GM19240 (cell line): ENCODE measurements at regions not wholly inside any gene's neighbourhood (a gene's known extent, or its start where the extent isn't known, plus 50 kb on each side); places are given as distances from the start of the nearest gene placed in this dataset.

Source experiments
- DNase-seq: peaks from one replicate; pipeline ENCODE4 v3.0.0; 2011; ENCODE audit warnings: low spot score; ENCODE audit not compliant: insufficient read length

DNA sequence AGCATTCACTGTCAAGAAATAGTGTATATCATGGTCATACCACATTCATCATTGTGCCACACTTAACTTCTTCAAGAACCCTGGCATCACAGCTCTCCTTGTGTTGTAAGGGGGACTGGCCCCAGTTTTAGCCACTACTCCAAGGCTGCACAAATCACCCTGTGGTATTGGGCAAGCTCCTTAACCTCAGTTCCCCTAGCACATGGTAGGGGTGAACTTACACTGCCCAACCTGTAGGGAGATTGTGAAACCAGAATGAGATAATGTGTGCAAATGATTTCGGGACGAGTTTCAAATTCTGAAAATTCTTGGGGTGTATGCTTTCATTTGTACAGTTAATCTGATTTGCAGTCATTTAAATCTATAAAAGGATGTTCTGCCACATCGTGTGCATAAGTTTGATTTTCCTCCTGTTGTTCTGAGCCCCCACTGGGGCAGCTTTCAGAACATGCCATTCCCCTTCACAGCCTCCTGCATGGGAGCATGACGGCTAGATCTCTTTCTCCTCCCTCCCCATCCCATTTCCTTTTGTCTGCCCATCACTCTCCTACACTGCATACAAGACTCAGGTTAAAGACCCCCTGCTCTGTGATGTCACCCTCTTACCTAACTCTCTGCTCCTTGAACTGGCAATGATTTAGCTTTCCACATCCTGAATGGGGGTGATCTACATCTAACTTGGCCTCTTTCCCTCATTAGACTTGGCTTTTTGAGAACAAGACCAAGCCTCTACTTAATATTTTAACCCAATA, 290.3 kb downstream of the CHRM3 start:
- DNase-seq = no peak

GRCh38 chr1:239677362-239677761, 291.0 kb downstream of the CHRM3 start:
- no peak for DNase-seq

DNA sequence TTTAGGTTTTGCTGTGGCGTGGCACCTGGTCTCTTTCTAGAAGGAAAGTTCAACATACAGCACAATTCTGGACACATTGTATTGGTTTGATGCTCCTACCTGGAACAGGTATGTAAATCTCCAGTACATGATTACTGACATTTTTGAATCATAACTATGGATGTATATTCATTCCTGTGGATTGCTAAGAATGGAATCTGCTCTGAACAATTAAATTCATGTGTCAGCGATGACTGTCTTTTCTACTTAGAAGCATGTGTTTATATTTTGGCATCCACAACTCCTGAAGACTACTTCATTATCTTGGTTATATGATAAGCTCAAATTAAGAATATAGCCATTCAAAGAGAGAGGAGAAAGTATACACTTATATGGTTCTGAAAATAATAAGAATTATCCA, 291.8 kb downstream of the CHRM3 start:
- DNase-seq = no peak

DNA sequence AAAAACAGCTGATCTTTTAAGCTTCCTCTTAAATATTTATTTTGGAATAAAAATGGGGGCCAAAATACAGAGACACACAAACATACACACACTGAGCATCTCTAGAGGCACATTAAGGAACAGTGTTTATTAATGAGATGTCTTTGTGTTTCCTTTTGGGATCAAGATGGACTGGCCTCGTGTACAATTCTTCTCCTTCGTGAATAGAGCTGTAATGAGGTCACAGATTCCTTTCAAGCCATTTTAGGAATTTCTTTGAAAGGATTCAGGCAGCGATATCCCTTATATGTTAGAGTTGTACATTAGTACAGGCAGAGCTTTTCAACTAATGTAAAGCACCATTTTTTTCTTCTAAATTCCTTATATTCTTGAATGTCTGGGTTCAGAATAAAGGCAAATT, 295.7 kb downstream of the CHRM3 start:
- DNase-seq = no peak

DNA sequence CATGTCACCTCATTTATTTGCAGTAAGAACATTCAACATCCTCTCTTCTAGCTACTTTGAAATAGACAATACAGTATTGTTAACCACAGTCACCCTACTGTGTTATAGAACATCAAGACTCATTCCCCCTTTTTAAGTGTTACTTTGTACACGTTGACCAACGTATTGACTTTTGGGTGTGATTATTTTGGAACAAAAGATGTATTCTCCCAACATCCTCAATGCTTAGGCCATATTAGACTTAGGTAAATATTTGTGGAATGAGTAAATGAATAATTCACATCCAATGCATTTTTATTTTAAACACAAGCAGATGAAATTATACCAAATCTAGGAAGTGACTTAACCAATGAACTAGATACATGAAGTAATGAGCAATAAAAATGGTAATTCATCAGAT, 296.6 kb downstream of the CHRM3 start:
- no peak for DNase-seq

GRCh38 chr1:239686386-239686785, 300.0 kb downstream of the CHRM3 start:
- no peak for DNase-seq

DNA sequence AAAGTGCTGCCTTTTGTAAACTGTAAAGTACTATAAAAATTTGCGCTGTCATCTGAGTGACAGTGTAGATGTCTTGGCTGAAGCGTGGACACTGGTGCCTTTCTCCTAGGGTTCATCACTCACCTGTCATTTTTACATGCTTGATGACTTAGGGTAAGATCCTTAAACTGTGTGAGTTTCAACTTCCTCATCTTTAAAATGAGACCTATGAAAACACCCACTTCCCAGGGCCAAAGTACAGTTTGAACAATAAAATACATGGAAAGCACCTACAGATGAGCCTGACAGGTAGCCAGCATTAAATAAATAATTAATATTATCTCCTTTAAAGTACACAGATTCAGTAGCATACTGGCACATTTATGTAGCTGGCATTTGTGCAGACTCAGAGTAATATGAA, 309.9 kb downstream of the CHRM3 start:
- DNase-seq = no peak

DNA sequence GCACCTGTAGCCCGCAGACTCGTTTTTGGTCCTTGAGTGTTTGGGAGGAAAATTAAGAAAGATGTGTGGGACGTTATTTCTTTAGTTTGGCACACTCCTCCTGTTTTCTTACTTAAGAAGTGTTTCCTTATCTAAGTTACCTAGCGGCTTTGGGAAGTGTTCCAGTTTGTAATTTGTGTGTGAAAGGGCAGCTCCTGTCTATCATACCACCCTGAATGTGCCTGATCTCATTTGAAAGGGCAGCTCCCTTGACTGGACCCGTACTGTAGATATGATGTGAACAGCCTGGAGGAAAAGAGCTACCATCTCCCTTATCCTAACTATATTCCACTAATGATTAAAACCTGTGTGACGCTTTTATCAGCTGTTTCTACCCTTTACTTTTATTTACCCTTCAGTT, 314.3 kb downstream of the CHRM3 start:
- DNase-seq = no peak

DNA sequence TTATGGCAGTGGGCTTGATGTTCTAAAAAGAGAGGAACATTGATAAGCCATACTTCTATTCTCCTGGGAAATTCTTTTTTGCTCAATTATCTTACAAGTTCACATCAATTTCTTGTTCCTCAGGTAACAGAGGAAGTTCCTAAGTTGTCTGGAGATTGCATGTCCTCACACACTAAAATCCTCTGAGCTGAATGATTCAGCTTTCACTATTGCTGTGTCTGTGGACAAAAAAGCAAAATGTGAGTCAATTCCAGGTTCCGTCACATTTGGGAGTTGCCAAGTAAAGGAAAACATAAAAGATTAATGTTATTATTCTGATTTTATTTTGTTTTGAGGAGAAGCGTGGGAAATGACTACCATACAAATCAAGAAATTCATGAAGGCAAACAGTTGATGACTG, 316.7 kb downstream of the CHRM3 start:
- no peak for DNase-seq

DNA sequence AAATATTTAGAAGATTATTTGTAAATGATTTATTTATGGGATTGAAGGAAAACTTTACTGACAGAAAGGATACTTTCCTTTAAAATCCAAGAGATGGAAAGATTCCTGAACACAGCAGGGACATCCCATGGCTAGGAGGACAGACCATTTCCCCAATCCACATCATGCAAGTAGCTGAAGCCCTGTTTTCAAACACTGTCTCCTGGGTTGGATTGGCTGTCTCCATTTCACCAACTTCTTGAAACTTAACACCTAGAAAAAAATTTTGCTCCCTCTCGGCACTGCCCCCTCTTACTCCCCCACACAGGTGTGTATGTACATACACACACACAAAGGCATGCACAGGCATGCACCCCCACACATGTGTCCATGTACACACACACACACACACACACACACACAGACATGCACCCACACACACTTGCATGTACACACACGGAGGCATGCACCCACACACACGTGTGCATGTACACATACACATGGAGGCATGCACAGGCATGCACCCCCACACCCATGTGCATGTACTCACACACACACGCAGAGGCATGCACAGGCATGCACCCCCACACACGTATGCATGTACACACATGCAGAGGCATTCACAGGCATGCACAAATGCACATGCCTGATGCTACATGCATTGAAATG, 320.0 kb downstream of the CHRM3 start:
- no peak for DNase-seq

DNA sequence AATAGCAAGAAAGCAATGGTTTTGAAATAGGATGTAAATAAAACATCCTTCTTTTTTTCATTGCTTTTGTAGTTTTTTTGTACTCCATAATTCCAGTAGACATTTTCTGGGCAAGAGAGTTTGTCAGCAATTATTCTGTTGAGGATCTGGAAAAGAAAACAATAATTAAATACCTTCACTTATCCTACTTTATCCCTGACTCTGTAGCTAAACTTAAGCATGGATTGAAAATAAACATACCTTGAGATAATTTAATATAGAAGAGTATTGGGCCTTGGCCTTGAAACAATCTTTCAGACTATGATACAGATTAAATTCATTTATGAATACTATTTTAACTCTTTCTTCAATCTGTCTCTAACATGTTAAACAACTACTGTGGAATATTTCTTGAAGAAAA, 321.2 kb downstream of the CHRM3 start:
- DNase-seq = no peak

DNA sequence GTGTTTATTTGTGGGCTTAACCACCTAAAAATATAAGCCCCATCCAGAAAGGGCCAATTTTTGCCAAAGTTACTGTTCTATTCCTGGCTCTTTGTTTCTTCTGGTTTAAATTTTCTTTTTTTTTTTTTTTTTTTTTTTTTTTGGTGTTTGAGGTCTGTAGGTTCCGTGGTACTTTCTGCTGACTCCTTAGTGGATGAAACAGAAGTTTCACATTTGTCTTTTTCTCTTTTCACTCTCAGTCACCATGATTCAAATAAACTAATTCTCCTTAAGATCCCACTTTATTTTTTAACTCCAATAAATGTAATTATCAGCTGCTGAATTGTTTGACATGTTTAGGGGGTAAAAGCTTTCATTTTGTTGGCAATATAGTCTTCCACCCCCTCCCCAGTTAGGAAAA, 322.3 kb downstream of the CHRM3 start:
- no peak for DNase-seq

DNA sequence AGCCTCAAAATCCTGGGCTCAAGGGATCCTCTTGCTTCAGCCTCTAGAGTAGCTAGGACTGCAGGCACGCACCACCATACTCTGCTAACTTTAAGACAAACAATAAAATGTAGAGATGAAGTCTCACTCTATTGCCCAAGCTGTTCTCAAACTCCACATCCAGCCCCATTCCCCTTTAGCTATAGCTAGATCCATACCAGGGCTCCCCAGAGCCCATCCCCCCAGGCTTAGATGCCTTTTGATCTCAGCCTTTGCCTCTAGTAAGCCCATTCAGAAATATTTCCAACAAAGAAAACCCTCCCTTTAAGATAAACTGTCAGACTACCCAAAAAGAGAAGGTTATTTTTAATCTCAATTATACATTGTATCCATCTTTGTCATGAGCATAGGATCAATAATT, 325.4 kb downstream of the CHRM3 start:
- no peak for DNase-seq

DNA sequence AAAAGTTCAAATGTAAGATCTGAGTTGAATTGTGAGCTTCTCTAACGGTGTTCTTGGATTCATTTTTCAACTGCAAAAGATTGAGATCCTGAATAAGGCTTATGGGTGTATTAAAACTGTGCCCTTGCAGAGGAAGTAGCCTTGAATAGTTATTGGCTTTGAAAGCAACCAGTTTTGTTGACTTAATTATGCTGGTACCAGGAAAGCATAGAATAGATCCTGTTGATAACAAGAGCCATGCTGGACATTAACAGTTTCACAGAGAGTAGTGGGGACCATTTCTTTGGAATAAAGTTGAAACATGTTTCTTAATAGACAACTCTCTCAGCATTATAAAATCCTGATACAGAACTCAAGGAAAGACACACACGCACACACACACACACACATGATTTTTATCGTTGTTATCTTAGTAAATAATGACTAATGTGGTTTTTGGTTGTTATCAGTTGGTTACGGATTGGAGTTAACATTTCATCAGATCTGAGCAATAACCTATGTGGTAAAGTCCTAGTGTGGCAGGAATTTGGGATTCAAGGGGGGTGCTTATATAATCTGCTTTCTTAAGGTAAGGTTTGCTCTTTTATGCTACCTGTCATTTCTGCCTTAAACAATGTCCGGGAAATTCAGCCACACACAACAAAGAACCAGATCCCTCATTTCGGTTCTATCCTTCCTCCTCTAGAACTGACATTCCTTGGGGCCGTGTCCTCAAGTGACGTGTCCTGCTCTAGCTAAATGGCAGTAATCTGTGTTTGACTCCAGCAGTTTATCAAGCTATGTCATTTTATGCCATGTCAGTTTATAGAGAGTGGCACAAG, 330.9 kb downstream of the CHRM3 start:
- no peak for DNase-seq

DNA sequence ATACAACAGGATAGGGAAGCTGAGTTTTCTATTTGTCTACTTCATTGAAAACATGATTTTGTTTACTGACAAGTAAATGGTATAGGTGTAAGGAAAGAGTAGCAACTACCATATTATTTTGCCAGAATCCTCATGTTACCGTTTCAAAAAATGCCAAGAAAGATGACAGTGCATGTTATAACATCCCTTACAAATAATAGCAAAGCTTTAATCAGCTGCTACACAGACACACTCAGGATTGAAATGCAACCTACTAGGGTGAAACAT, 331.5 kb downstream of the CHRM3 start:
- no peak for DNase-seq

DNA sequence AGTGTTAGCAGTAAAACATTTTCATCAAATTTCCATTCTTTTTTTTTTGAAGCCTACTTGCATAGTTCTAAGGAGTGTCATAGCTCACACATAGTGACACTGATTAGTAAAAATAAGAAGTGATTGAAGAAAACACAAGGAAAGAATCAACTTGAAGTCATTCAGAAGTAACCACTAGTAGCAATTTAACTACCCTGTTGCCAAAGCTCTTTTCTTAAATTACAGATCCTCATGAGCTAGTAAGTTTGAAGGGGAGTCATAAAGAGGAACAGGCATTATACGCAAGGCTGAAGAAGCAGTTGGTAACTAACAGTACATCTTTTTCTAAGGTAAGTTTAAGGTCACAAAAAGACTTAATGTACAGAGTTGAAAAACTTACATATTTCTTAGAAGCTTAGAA, 332.2 kb downstream of the CHRM3 start:
- DNase-seq = no peak

- no peak for DNase-seq
Observed at GRCh38 chr1:239718997-239719628, 332.7 kb downstream of the CHRM3 start.

GRCh38 chr1:239719642-239720258, 333.4 kb downstream of the CHRM3 start:
- DNase-seq = no peak

- DNase-seq = no peak
Observed at GRCh38 chr1:239722035-239722434, 335.7 kb downstream of the CHRM3 start.

DNA sequence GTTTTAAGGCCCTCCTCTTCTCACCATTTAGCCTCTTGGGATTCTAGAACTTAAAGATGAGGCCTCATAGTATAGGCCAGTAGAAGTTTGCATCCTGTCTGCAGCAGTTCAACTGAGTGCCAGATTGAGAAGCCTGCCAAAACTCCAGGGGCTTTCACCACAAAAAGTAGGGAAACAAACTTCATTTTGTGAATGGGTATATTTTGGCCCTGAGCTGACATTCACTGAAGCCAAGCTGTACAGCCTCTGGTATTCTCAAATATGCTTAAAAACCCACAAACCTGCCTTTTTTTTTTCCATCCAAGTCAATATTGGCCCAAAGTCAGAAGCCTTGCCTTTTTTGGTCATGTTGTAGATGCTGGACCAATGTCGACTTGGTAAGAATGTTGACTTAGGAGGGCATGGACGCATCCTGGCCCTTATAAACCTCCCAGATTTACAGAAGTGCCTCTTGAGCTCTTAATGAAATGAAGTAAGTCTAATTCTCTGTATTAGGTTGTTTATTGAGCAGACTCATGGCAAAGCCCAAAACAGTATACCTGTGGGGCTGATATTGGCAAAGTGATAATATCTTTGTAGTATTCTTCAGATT, 337.5 kb downstream of the CHRM3 start:
- no peak for DNase-seq

DNA sequence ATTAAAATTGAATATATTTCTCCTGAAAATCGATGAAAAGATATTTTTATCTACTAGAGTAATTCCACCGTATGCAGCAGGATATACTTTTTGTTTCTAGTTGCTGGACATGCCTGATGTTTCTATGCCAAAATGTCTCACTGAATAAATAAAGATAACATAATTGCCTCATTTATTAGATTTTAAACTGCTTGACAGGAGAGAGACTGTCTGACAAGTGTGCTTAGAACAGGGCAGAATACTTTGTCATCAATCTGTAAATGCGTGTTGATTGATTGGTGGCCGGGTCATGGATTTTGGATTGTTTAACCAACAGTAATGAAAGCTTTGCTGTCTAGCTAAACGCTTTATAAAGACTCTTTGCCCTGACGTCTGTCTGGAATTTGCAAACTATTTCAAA, 339.0 kb downstream of the CHRM3 start:
- no peak for DNase-seq
